Choroid plexus epithelial cell (primary cell): ENCODE measurements at regions not wholly inside any gene's neighbourhood (a gene's known extent, or its start where the extent isn't known, plus 50 kb on each side); places are given as distances from the start of the nearest gene placed in this dataset.

Experiments
- DNase-seq: peaks from one replicate; pipeline ENCODE4 v3.0.0-alpha.2; 2010; ENCODE audit warnings: low read depth
- H3K4me3 ChIP-seq: 2 replicates; pipeline ENCODE4 v1.5.1; 2011; ENCODE audit warnings: low read depth, mild to moderate bottlenecking, control low read depth, low read length, moderate library complexity
- CTCF ChIP-seq: conservative IDR thresholded peaks from 2 replicates; pipeline ENCODE4 v1.5.1; 2011; ENCODE audit warnings: low read depth, mild to moderate bottlenecking, control low read depth, inconsistent platforms, low read length, moderate library complexity

- DNase-seq, result peak; percentile 20
- no peak for TF ChIP-seq CTCF
- no peak overlapping the region for H3K4me3 ChIP-seq
Measured at GRCh38 chr21:33121715-33122475, 52.0 kb downstream of the OLIG1 start.

GRCh38 chr21:33122507-33122906, 52.6 kb downstream of the OLIG1 start:
- H3K4me3 ChIP-seq, result no peak overlapping the region
- DNase-seq, result no peak
- TF ChIP-seq CTCF, result no peak

- TF ChIP-seq CTCF, result no peak
- DNase-seq, result no peak
- no peak overlapping the region for H3K4me3 ChIP-seq
Measured at GRCh38 chr21:33123374-33124123, 53.6 kb downstream of the OLIG1 start.

- TF ChIP-seq CTCF, result no peak
- no peak overlapping the region for H3K4me3 ChIP-seq
- no peak for DNase-seq
Measured at GRCh38 chr21:33124889-33125288, 54.9 kb downstream of the OLIG1 start.

- TF ChIP-seq CTCF, result no peak
- DNase-seq, result no peak
- H3K4me3 ChIP-seq, result no peak overlapping the region
Measured at GRCh38 chr21:33125680-33126375, 55.9 kb downstream of the OLIG1 start.

- no peak for TF ChIP-seq CTCF
- no peak overlapping the region for H3K4me3 ChIP-seq
- DNase-seq, result no peak
Measured at GRCh38 chr21:33126569-33126968, 56.6 kb downstream of the OLIG1 start.
